HUES64 (cell line): ENCODE measurements at regions not wholly inside any gene's neighbourhood (a gene's known extent, or its start where the extent isn't known, plus 50 kb on each side); places are given as distances from the start of the nearest gene placed in this dataset.

Experiments
- H3K27ac ChIP-seq: 2 replicates; pipeline ENCODE4 v1.7.0; 2013; ENCODE audit warnings: low read depth, low read length, inconsistent platforms
- H3K27me3 ChIP-seq: 2 replicates; pipeline ENCODE4 v1.6.1; 2013; ENCODE audit warnings: mild to moderate bottlenecking, low read length; ENCODE audit not compliant: insufficient read depth
- H3K36me3 ChIP-seq: 2 replicates; pipeline ENCODE4 v1.6.1; 2013; ENCODE audit warnings: mild to moderate bottlenecking, low read length; ENCODE audit not compliant: insufficient read depth
- H3K4me1 ChIP-seq: 2 replicates; pipeline ENCODE4 v1.6.1; 2013; ENCODE audit warnings: mild to moderate bottlenecking, low read length, moderate library complexity; ENCODE audit not compliant: insufficient read depth
- H3K4me3 ChIP-seq: 2 replicates; pipeline ENCODE4 v1.5.1; 2013; ENCODE audit warnings: mild to moderate bottlenecking, low read length, moderate library complexity
- H3K9ac ChIP-seq: 2 replicates; pipeline ENCODE4 v1.6.1; 2013; ENCODE audit warnings: mild to moderate bottlenecking, low read depth, low read length
- H3K9me3 ChIP-seq: 2 replicates; pipeline ENCODE4 v1.6.1; 2013; ENCODE audit warnings: low read depth, low read length; ENCODE audit not compliant: insufficient read depth
- whole genome bisulfite sequencing: fragments of 150-250, 120-280 bp; methylation state at CpG from one replicate; pipeline ENCODE4 v1.1.7; 2013; ENCODE audit warnings: missing lambda C conversion rate; 5-methylcytosine and 5-hydroxymethylcytosine counted together

DNA sequence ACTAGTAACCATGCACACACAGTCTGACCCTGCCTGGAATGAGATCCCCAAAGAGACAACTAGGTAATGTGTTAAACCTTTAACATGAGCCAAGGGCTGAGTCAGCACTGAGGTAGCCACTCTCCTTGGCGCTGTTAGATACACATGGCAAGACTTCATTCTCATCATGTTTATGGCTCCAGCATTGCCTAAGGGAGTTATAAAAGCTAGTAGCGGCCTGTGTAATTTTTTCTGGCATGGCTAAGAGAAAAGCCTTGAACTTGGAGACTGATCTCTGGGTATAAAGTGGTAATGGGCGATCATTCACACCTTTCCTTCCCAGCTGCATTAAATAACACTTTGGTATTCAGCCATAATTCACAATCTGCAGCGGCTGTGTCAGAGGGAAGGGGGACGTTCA, 779.7 kb upstream of the LRRC4C start:
- Histone ChIP-seq H3K9ac (no peak overlapping the region), H3K27ac (no peak overlapping the region), H3K36me3 (no peaks in the 10 kb centered on the region), H3K27me3 (no peaks in the 10 kb centered on the region), H3K4me1 (peaks cover 28% of the 10 kb centered on the region), H3K4me3 (no peak overlapping the region), H3K9me3 (no peaks in the 10 kb centered on the region)
- WGBS: 95% methylated on average over 5 of the region's 5 CpGs

GRCh38 chr11:42243385-42243784, 783.9 kb upstream of the LRRC4C start:
- Histone ChIP-seq H3K9me3 (no peaks in the 10 kb centered on the region), H3K36me3 (no peaks in the 10 kb centered on the region), H3K27me3 (no peaks in the 10 kb centered on the region), H3K9ac (no peak overlapping the region), H3K27ac (no peak overlapping the region), H3K4me3 (no peak overlapping the region), H3K4me1 (peaks cover 23% of the 10 kb centered on the region)
- WGBS: 69% methylated on average over 2 of the region's 2 CpGs

DNA sequence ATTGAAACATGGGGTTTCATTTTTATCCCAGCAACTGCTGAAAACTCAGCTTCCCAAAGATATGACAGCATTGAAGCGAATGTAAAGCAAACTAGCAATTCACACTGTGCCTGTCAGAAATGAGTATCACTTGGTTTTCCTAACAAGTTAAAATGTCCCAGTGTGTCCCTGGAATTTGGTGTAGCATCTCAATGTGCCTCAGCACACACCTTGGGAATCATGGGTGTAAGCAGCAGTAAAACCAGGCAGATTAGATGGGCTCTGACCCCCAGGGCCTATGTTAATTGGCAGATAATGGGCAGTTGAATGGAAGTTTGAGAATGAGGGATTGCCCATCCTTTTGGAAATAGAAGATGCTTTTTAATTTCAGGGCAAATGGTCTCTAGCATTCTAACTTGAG, 784.9 kb upstream of the LRRC4C start:
- Histone ChIP-seq H3K4me3 (no peak overlapping the region), H3K9me3 (no peaks in the 10 kb centered on the region), H3K27me3 (no peaks in the 10 kb centered on the region), H3K36me3 (no peaks in the 10 kb centered on the region), H3K4me1 (peaks cover 23% of the 10 kb centered on the region), H3K27ac (no peak overlapping the region), H3K9ac (no peak overlapping the region)
- 96% methylated on average over 1 of the region's 1 CpG for WGBS

DNA sequence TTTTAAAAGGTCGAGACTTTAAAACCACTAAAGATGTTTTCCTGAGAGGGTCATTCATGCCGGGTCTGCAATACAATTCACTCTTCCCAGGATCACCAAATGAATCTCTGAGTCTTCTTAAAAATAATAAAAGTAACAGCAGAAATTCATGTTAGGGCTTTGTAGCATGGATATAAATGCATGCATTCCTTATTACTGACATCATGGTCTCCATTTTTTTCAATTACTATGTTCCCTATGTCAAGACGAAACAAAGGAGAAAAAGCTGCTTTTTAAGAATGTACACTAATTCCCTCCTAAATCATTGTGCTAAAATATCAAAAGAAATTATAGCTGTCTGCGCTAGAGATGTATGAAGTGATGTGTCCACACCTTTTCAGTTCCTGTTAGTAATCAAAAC, 789.9 kb upstream of the LRRC4C start:
- Histone ChIP-seq H3K4me1 (peaks cover 6% of the 10 kb centered on the region), H3K9ac (no peak overlapping the region), H3K9me3 (peaks cover 6% of the 10 kb centered on the region), H3K27ac (no peak overlapping the region), H3K36me3 (no peaks in the 10 kb centered on the region), H3K4me3 (no peak overlapping the region), H3K27me3 (no peaks in the 10 kb centered on the region)
- WGBS: 94% methylated on average over 3 of the region's 4 CpGs

GRCh38 chr11:42249956-42250355, 790.5 kb upstream of the LRRC4C start:
- Histone ChIP-seq H3K4me1 (0 out of 2 replicates have a peak, but pooled peaks cover under 1% of the 10 kb centered on the region), H3K36me3 (no peaks in the 10 kb centered on the region), H3K9ac (no peak overlapping the region), H3K9me3 (peaks cover 6% of the 10 kb centered on the region), H3K27me3 (no peaks in the 10 kb centered on the region), H3K27ac (no peak overlapping the region), H3K4me3 (no peak overlapping the region)
- 97% methylated on average over 2 of the region's 2 CpGs for WGBS

GRCh38 chr11:42251984-42252383, 792.5 kb upstream of the LRRC4C start:
- no peaks in the 10 kb centered on the region for H3K4me1 ChIP-seq
- no peak overlapping the region for H3K4me3 ChIP-seq
- H3K9me3 ChIP-seq: peaks cover 6% of the 10 kb centered on the region
- no peaks in the 10 kb centered on the region for H3K27me3 ChIP-seq
- no peaks in the 10 kb centered on the region for H3K36me3 ChIP-seq
- WGBS: 96% methylated on average over 1 of the region's 2 CpGs
- H3K9ac ChIP-seq: no peak overlapping the region
- no peak overlapping the region for H3K27ac ChIP-seq

DNA sequence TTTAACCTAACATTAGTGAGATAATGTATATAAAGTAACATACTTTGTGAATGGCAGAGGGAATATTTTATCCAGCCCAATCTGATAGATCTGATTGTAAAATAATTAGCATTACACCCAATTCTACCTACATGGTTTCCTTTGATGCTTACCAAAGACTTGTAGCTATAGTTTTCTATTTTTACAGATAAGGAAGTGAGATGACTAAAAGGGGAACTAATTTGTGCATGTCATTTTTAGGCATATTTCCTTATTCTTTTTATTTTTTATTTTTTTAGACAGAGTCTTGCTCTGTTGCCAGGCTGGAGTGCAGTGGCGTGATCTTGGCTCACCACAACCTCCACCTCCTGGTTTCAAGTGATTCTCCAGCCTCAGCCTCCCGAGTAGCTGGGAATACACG, 793.7 kb upstream of the LRRC4C start:
- 90% methylated on average over 3 of the region's 3 CpGs for WGBS
- Histone ChIP-seq H3K4me3 (no peak overlapping the region), H3K27ac (no peak overlapping the region), H3K36me3 (no peaks in the 10 kb centered on the region), H3K9ac (no peak overlapping the region), H3K4me1 (no peaks in the 10 kb centered on the region), H3K9me3 (peaks cover 6% of the 10 kb centered on the region), H3K27me3 (no peaks in the 10 kb centered on the region)

GRCh38 chr11:42255906-42256305, 796.5 kb upstream of the LRRC4C start:
- Histone ChIP-seq H3K9me3 (peaks cover 6% of the 10 kb centered on the region), H3K27ac (no peak overlapping the region), H3K4me3 (no peak overlapping the region), H3K27me3 (no peaks in the 10 kb centered on the region), H3K4me1 (no peaks in the 10 kb centered on the region), H3K36me3 (no peaks in the 10 kb centered on the region), H3K9ac (no peak overlapping the region)
- 96% methylated on average over 1 of the region's 1 CpG for WGBS

DNA sequence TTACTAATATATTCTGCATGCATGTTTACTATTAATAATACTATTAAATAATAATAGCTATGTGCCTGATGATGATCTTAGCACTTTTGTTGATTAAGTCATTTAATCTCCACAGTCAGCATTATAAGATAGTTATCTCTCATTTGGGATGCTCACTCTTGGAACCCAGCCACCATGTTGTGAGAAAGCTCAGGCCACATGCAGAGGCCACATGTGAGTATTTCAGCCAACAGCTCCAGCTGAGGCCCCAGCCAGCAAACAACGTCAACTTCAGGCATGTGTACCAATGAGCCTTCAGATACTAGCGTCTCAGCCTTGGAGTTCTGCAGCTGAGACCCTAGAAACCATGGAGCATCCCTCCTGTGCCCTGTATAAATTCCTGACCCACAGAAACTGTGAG, 798.1 kb upstream of the LRRC4C start:
- Histone ChIP-seq H3K36me3 (no peaks in the 10 kb centered on the region), H3K4me3 (no peak overlapping the region), H3K4me1 (no peaks in the 10 kb centered on the region), H3K27me3 (no peaks in the 10 kb centered on the region), H3K9ac (no peak overlapping the region), H3K9me3 (peaks cover 6% of the 10 kb centered on the region), H3K27ac (no peak overlapping the region)
- 46% methylated on average over 2 of the region's 2 CpGs for WGBS

DNA sequence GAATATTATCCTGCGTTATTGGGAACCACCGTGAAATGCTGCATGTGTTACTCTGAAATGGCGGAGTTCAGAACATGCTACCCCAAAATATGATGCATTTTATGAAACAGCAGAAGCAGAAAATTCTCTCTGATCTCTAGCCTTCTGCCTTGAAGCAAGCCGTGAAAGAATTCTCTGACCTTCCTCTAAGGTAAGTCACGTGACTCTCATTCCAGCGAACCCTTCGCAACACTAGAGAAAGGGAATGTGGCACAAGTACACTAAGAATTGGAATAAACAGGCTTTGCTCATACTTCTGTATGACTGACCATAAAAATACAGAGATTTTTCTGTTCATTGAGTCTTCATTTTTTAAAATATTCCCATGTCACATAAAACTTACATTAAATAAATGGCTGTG, 805.6 kb upstream of the LRRC4C start:
- Histone ChIP-seq H3K27ac (no peak overlapping the region), H3K9ac (no peak overlapping the region), H3K27me3 (no peaks in the 10 kb centered on the region), H3K4me1 (no peaks in the 10 kb centered on the region), H3K4me3 (no peak overlapping the region), H3K36me3 (no peaks in the 10 kb centered on the region), H3K9me3 (peaks cover 3% of the 10 kb centered on the region; the same call in 1 of the 2 replicates)
- 94% methylated on average over 7 of the region's 7 CpGs for WGBS

GRCh38 chr11:42271306-42271705, 811.9 kb upstream of the LRRC4C start:
- WGBS: 93% methylated on average over 3 of the region's 3 CpGs
- no peaks in the 10 kb centered on the region for H3K4me1 ChIP-seq
- H3K9ac ChIP-seq: no peak overlapping the region
- H3K27me3 ChIP-seq: no peaks in the 10 kb centered on the region
- no peak overlapping the region for H3K4me3 ChIP-seq
- H3K27ac ChIP-seq: no peak overlapping the region
- no peaks in the 10 kb centered on the region for H3K36me3 ChIP-seq
- H3K9me3 ChIP-seq: peaks cover 27% of the 10 kb centered on the region; the same call in 1 of the 2 replicates

DNA sequence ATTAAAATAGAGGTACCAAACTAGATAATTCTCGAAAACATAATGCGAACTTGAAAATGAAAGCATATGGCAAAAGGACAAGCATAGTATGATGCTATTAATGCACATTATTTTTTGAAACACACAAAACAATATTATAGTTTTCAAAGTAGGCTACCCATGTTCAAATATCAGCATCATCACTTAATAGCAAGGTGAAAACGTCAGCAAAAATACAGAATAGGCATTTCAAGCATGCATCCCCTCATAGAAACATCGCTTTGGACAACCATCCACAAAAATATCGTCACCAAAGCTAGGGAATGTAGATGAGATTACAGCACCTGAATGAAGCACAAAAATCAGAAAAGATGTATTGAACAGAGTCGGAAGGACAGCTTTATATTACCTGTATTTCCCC, 814.5 kb upstream of the LRRC4C start:
- WGBS: 96% methylated on average over 3 of the region's 6 CpGs
- Histone ChIP-seq H3K9ac (no peak overlapping the region), H3K4me1 (no peaks in the 10 kb centered on the region), H3K27me3 (no peaks in the 10 kb centered on the region), H3K36me3 (no peaks in the 10 kb centered on the region), H3K9me3 (peaks cover 34% of the 10 kb centered on the region; the same call in 1 of the 2 replicates), H3K27ac (no peak overlapping the region), H3K4me3 (no peak overlapping the region)
